Lung (tissue), 11 donors: ENCODE measurements at regions not wholly inside any gene's neighbourhood (a gene's known extent, or its start where the extent isn't known, plus 50 kb on each side); places are given as distances from the start of the nearest gene placed in this dataset.

Experiments used
- ATAC-seq: fragments of 200-7000 bp; cut with Tn5 transposase; one replicate; pipeline ENCODE4 v1.9.1; 2020; ENCODE audit warnings: moderate number of reproducible peaks; ENCODE audit not compliant: insufficient read depth, low FRiP score
- DNase-seq, 3 donors: peaks; one replicate each; pipeline ENCODE4 v3.0.0-alpha.2; 2013 to 2017
- H3K27ac ChIP-seq, 2 donors: one replicate each; pipeline ENCODE4 v1.5.1; 2013; ENCODE audit warnings: mild to moderate bottlenecking in 2 of 2, moderate library complexity in 2 of 2, control low read depth in 1 of 2, inconsistent platforms in 1 of 2, low read depth in 1 of 2, low read length in 1 of 2
- H3K27me3 ChIP-seq, 3 donors: one replicate each; pipeline ENCODE4 v1.5.1; 2013; ENCODE audit warnings: low read length in 2 of 3; ENCODE audit not compliant: control insufficient read depth in 3 of 3, insufficient read depth in 3 of 3
- H3K36me3 ChIP-seq, 4 donors: one replicate each; pipeline ENCODE4 v1.5.1; 2013; ENCODE audit warnings: low read length in 4 of 4, mild to moderate bottlenecking in 1 of 4, moderate library complexity in 1 of 4; ENCODE audit not compliant: control insufficient read depth in 4 of 4, insufficient read depth in 4 of 4
- H3K4me1 ChIP-seq, 5 donors: one replicate each; pipeline ENCODE4 v1.5.1; 2013; ENCODE audit warnings: low read length in 5 of 5, mild to moderate bottlenecking in 2 of 5, moderate library complexity in 1 of 5; ENCODE audit not compliant: control insufficient read depth in 5 of 5, insufficient read depth in 5 of 5
- H3K4me3 ChIP-seq: one replicate; pipeline ENCODE4 v1.5.1; 2013; ENCODE audit warnings: mild to moderate bottlenecking, control low read depth, moderate library complexity
- H3K9ac ChIP-seq, 2 donors: one replicate each; pipeline ENCODE4 v1.5.1; 2013; ENCODE audit warnings: low read length in 2 of 2, control low read depth in 1 of 2; ENCODE audit not compliant: insufficient read depth in 1 of 2
- H3K9me3 ChIP-seq, 4 donors: one replicate each; pipeline ENCODE4 v1.5.1; 2013; ENCODE audit warnings: low read length in 3 of 4, mild to moderate bottlenecking in 1 of 4, moderate library complexity in 1 of 4; ENCODE audit not compliant: control insufficient read depth in 4 of 4, insufficient read depth in 3 of 4
- WGBS, 2 donors: extraction: QIAGEN DNeasy Blood & Tissue Kit; methylation state at CpG; one replicate each; pipeline ENCODE4 v1.1.7; 2013; 5-methylcytosine and 5-hydroxymethylcytosine counted together
- TF ChIP-seq, protein P1 (sequence below): IDR thresholded peaks from 2 replicates; pipeline ENCODE4 v1.5.1; 2012; ENCODE audit warnings: mild to moderate bottlenecking; ENCODE audit errors: control extremely low read depth, extremely low read depth
- donor health status: control.
- donor health status: control.
- donor health status: Bipolar disorder and iron deficiency.
- donor health status: healthy.
- donor health status: DM: yes; HTN: yes; CAD: no.

- Histone ChIP-seq H3K9ac (no peak overlapping the region), H3K36me3 (no peaks in the 10 kb centered on the region), H3K4me3 (no peak overlapping the region), H3K27ac (no peak overlapping the region), H3K9me3 (peaks cover 0 to 3% (median 0%) of the 10 kb centered on the region in 4 donors), H3K27me3 (no peaks in the 10 kb centered on the region), H3K4me1 (peaks cover 0 to 3% (median 0%) of the 10 kb centered on the region in 5 donors)
- 83 to 94% methylated on average over 14 of the region's 14 CpGs for WGBS, 2 donors
- TF ChIP-seq, protein P1, sequence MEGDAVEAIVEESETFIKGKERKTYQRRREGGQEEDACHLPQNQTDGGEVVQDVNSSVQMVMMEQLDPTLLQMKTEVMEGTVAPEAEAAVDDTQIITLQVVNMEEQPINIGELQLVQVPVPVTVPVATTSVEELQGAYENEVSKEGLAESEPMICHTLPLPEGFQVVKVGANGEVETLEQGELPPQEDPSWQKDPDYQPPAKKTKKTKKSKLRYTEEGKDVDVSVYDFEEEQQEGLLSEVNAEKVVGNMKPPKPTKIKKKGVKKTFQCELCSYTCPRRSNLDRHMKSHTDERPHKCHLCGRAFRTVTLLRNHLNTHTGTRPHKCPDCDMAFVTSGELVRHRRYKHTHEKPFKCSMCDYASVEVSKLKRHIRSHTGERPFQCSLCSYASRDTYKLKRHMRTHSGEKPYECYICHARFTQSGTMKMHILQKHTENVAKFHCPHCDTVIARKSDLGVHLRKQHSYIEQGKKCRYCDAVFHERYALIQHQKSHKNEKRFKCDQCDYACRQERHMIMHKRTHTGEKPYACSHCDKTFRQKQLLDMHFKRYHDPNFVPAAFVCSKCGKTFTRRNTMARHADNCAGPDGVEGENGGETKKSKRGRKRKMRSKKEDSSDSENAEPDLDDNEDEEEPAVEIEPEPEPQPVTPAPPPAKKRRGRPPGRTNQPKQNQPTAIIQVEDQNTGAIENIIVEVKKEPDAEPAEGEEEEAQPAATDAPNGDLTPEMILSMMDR = no peak
- ATAC-seq = no peak
- no peak for DNase-seq
Observed at GRCh38 chr10:4257939-4258465, 473.0 kb upstream of the KLF6 start.

GRCh38 chr10:4256971-4257370 is 472.0 kb upstream of the KLF6 start:
- WGBS, 2 donors = 92 to 94% methylated on average over 2 of the region's 2 CpGs
- ATAC-seq = no peak
- Histone ChIP-seq H3K27ac (no peak overlapping the region), H3K4me1 (peaks cover 0 to 3% (median 0%) of the 10 kb centered on the region in 5 donors), H3K4me3 (no peak overlapping the region), H3K9ac (no peak overlapping the region), H3K27me3 (no peaks in the 10 kb centered on the region), H3K36me3 (no peaks in the 10 kb centered on the region), H3K9me3 (peaks cover 0 to 3% (median 0%) of the 10 kb centered on the region in 4 donors)
- no peak for DNase-seq
- TF ChIP-seq, protein P1 = no peak

DNA sequence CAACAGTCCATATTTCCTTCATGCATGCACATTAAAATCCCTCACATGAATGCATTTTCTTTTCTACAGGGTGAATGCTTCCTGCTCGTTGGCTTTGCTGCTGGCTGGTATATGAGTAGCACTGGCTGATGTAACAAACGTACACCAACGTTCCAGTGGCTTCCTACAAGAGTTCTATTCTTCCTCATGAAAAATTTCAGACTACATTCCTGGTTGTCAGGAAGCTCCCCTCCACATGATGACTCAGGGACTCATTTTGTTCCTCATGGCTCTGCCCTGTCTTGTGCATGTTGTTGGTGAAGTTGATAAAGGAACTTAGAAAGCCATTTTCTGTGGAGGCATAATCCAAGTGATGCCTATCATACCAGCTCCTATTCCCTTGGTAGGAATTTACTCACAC is 470.7 kb upstream of the KLF6 start:
- Histone ChIP-seq H3K9ac (no peak overlapping the region), H3K27ac (no peak overlapping the region), H3K9me3 (peaks cover 0 to 3% (median 0%) of the 10 kb centered on the region in 4 donors), H3K4me3 (no peak overlapping the region), H3K36me3 (no peaks in the 10 kb centered on the region), H3K27me3 (no peaks in the 10 kb centered on the region), H3K4me1 (peaks cover 0 to 3% (median 0%) of the 10 kb centered on the region in 5 donors)
- ATAC-seq = no peak
- TF ChIP-seq, protein P1 = no peak
- 82 to 84% methylated on average over 3 of the region's 3 CpGs for WGBS, 2 donors
- no peak for DNase-seq
